Uterus (tissue), 3 donors: ENCODE measurements at regions not wholly inside any gene's neighbourhood (a gene's known extent, or its start where the extent isn't known, plus 50 kb on each side); places are given as distances from the start of the nearest gene placed in this dataset.

Source experiments
- DNase-seq, 2 donors: peaks; one replicate each; pipeline ENCODE4 v3.0.0-alpha.2; 2019 to 2020
- H3K27ac ChIP-seq, 2 donors: fragments of 200-600 bp; sonication (generic); 1 replicate in 1 of 2; 2 replicates in 1 of 2; pipeline ENCODE4 v1.5.1; 2016 to 2018
- H3K27me3 ChIP-seq, 2 donors: fragments of 200-600 bp; sonication (generic); one replicate each; pipeline ENCODE4 v1.5.1; 2018 to 2019; ENCODE audit warnings: control low read depth in 1 of 2
- H3K36me3 ChIP-seq, 2 donors: fragments of 200-600 bp; sonication (generic); one replicate each; pipeline ENCODE4 v1.5.1; 2019; ENCODE audit warnings: control low read depth in 1 of 2
- H3K4me1 ChIP-seq, 2 donors: fragments of 200-600 bp; sonication (generic); one replicate each; pipeline ENCODE4 v1.5.1; 2018 to 2019; ENCODE audit warnings: control low read depth in 1 of 2
- H3K4me3 ChIP-seq, 2 donors: fragments of 200-600 bp; sonication (generic); 1 replicate in 1 of 2; 2 replicates in 1 of 2; pipeline ENCODE4 v1.5.1; 2018 to 2019; ENCODE audit warnings: mild to moderate bottlenecking in 1 of 2
- H3K9me3 ChIP-seq, 2 donors: fragments of 200-600 bp; sonication (generic); one replicate each; pipeline ENCODE4 v1.5.1; 2019; ENCODE audit warnings: control low read depth in 1 of 2
- POLR2A ChIP-seq, 2 donors: fragments of 450-650 bp; IDR thresholded peaks; one replicate each; pipeline ENCODE4 v1.6.1; 2016; ENCODE audit warnings: antibody characterized with exemption in 2 of 2, mild to moderate bottlenecking in 1 of 2, moderate library complexity in 1 of 2
- intact Hi-C: fragments of 100-400 bp; cut with DNase I; formaldehyde crosslinking; loops from one replicate; pipeline ENCODE4 v1.15.1; 2023; ENCODE audit warnings: low total_unique reads
- TF ChIP-seq, protein P1 (sequence below), 4 experiments: fragments of 200-600 bp in 2 of 4; fragments of 450-650 bp in 2 of 4; sonication (generic) in 2 of 4; IDR thresholded peaks; one replicate each; pipeline ENCODE4 v1.5.1; 2016 to 2019; ENCODE audit warnings: antibody characterized with exemption in 4 of 4, mild to moderate bottlenecking in 2 of 4, moderate library complexity in 1 of 4
- donor health status: DM: yes; HTN: yes; CAD: no.

- no peaks in the 10 kb centered on the region for H3K4me1 ChIP-seq
- intact Hi-C loops: no loop called here
- no peak overlapping the region for H3K4me3 ChIP-seq
- H3K36me3 ChIP-seq: no peaks in the 10 kb centered on the region
- no peak for DNase-seq
- H3K9me3 ChIP-seq: no peaks in the 10 kb centered on the region
- no peaks in the 10 kb centered on the region for H3K27me3 ChIP-seq
- H3K27ac ChIP-seq: no peak overlapping the region
- TF ChIP-seq, protein P1, sequence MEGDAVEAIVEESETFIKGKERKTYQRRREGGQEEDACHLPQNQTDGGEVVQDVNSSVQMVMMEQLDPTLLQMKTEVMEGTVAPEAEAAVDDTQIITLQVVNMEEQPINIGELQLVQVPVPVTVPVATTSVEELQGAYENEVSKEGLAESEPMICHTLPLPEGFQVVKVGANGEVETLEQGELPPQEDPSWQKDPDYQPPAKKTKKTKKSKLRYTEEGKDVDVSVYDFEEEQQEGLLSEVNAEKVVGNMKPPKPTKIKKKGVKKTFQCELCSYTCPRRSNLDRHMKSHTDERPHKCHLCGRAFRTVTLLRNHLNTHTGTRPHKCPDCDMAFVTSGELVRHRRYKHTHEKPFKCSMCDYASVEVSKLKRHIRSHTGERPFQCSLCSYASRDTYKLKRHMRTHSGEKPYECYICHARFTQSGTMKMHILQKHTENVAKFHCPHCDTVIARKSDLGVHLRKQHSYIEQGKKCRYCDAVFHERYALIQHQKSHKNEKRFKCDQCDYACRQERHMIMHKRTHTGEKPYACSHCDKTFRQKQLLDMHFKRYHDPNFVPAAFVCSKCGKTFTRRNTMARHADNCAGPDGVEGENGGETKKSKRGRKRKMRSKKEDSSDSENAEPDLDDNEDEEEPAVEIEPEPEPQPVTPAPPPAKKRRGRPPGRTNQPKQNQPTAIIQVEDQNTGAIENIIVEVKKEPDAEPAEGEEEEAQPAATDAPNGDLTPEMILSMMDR (IDR thresholded peaks at IDR 0.05): no peak
- TF ChIP-seq POLR2A (IDR thresholded peaks at IDR 0.05): no peak
These were observed 193.1 kb upstream of the GSC start for GRCh38 chr14:94963051-94963450.

DNA sequence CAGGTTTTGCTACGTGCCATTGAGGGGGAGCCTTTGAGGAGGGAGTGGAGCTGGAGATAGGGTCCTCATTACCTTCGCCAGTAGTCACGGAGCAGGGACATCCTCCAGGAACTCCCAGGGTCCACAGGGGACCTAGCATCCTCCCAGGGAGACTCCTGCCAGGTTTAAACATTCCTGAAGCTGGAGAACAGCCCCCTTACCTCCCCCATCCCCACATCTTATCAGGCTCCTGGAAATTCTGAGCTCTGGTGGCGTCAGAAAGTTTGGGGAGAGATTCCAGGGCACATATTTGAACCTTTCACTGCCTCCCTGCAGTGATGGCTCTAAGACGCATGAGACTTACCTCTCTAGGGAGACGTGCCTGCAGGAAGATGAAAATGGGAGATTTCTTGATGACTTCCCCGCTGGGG lies 192.3 kb upstream of the GSC start:
- intact Hi-C loops: no loop called here
- H3K36me3 ChIP-seq: no peaks in the 10 kb centered on the region
- no peaks in the 10 kb centered on the region for H3K4me1 ChIP-seq
- DNase-seq: no peak
- TF ChIP-seq, protein P1 (IDR thresholded peaks at IDR 0.05): no peak
- TF ChIP-seq POLR2A (IDR thresholded peaks at IDR 0.05): no peak
- no peak overlapping the region for H3K4me3 ChIP-seq
- no peaks in the 10 kb centered on the region for H3K9me3 ChIP-seq
- H3K27me3 ChIP-seq: no peaks in the 10 kb centered on the region
- no peak overlapping the region for H3K27ac ChIP-seq

DNA sequence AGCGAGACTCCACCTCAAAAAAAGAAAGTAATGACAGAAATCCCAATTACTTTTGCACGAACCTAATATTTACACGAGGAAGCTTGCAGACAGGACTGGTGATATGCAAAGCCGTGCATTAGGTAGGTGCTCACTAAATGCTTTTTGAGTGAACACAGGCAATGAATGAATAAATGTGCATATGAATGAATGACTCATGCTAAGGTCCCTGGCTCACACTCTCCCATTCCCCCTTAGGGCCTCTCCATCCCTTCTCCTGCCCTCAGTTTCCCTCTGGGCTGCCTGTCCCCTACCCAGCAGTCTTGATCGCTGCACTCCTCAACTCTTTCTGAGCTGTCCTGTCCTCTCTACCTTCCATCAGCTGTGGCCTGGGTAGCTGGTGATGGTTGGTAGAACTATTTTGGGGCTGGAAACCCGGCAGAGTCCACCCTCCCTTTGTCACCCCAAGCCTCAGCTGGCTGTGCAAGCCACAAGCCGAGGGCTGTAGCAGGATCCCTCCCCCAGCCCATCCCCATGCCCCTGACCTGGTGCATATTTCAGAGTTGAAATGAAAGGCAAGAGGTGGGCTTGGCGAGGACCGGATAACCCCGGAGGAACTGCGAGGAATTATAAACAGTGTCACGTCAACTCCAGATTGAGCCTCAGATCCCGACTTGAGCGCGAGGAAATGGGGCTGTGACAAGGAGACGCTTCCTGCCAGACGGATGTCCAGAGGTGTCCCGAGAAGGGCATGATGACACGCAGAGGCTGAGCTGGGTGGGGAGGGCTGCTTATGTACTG lies 191.7 kb upstream of the GSC start:
- TF ChIP-seq POLR2A (IDR thresholded peaks at IDR 0.05): no peak
- TF ChIP-seq, protein P1 (IDR thresholded peaks at IDR 0.05): no peak
- H3K27ac ChIP-seq: no peak overlapping the region
- intact Hi-C loops: no loop called here
- H3K4me1 ChIP-seq: no peaks in the 10 kb centered on the region
- no peaks in the 10 kb centered on the region for H3K36me3 ChIP-seq
- no peak for DNase-seq
- H3K27me3 ChIP-seq: no peaks in the 10 kb centered on the region
- H3K9me3 ChIP-seq: no peaks in the 10 kb centered on the region
- H3K4me3 ChIP-seq: no peak overlapping the region

GRCh38 chr14:94960285-94961001 lies 190.5 kb upstream of the GSC start:
- H3K36me3 ChIP-seq: no peaks in the 10 kb centered on the region
- no peak overlapping the region for H3K4me3 ChIP-seq
- intact Hi-C loops: no loop called here

More at GRCh38 chr14:94960285-94961001, 190.5 kb upstream of the GSC start:
- Histone ChIP-seq H3K27ac (no peak overlapping the region), H3K27me3 (no peaks in the 10 kb centered on the region), H3K4me1 (no peaks in the 10 kb centered on the region), H3K9me3 (no peaks in the 10 kb centered on the region)
- TF ChIP-seq, protein P1 (IDR thresholded peaks at IDR 0.05): no peak
- no peak for TF ChIP-seq POLR2A (IDR thresholded peaks at IDR 0.05)
- no peak for DNase-seq
